HEK293 (cell line): ENCODE measurements at regions not wholly inside any gene's neighbourhood (a gene's known extent, or its start where the extent isn't known, plus 50 kb on each side); places are given as distances from the start of the nearest gene placed in this dataset.

Source experiments
- CTCF ChIA-PET: fragments of 350-600 bp; formaldehyde crosslinking; extraction: SDS; loops from one replicate; lab custom pipeline; 2021; ENCODE audit warnings: antibody characterized with exemption; lab: Yijun Ruan, JAX
- POLR2A ChIA-PET: fragments of 300-600 bp; formaldehyde crosslinking; extraction: SDS; loops from one replicate; lab custom pipeline; 2020; ENCODE audit warnings: antibody characterized with exemption, inconsistent platforms; lab: Yijun Ruan, JAX
- H3K27ac ChIP-seq: fragments of 200-500 bp; sonication (Bioruptor generic); 2 replicates; pipeline ENCODE4 v1.5.1; 2014; ENCODE audit warnings: low read depth, low read length, control low read depth, inconsistent platforms; ENCODE audit errors: extremely low read depth
- H3K36me3 ChIP-seq, 2 experiments: fragments of 200-500 bp in 1 of 2; sonication (Bioruptor generic) in 1 of 2; 1 replicate in 1 of 2; 2 replicates in 1 of 2; pipeline ENCODE4 v1.5.1; 2014 to 2017; ENCODE audit warnings: inconsistent platforms in 2 of 2, low read length in 2 of 2; ENCODE audit not compliant: control insufficient read depth in 2 of 2, insufficient read depth in 1 of 2
- H3K4me1 ChIP-seq: fragments of 200-500 bp; sonication (Bioruptor generic); 2 replicates; pipeline ENCODE4 v1.5.1; 2014; ENCODE audit warnings: mild to moderate bottlenecking, low read length, inconsistent platforms; ENCODE audit not compliant: control insufficient read depth, insufficient read depth
- H3K4me3 ChIP-seq: 2 replicates; pipeline ENCODE4 v1.5.1; 2011; ENCODE audit warnings: low read depth, mild to moderate bottlenecking, control low read depth, low read length, moderate library complexity
- H3K9me3 ChIP-seq: fragments of 200-500 bp; sonication (Bioruptor generic); 2 replicates; pipeline ENCODE4 v1.5.1; 2014; ENCODE audit warnings: low read depth, low read length, inconsistent platforms; ENCODE audit not compliant: control insufficient read depth, insufficient read depth
- ELK4 ChIP-seq: IDR thresholded peaks from 2 replicates; pipeline ENCODE4 v1.6.1; 2011; ENCODE audit warnings: mild to moderate bottlenecking, low read depth, low read length, borderline replicate concordance
- IKZF3 ChIP-seq: fragments of 450-650 bp; IDR thresholded peaks from 2 replicates; pipeline ENCODE4 v1.5.0; 2018; ENCODE audit warnings: missing biosample characterization, mild to moderate bottlenecking, missing genetic modification characterization, moderate library complexity
- INSM2 ChIP-seq: fragments of 450-650 bp; formaldehyde crosslinking; IDR thresholded peaks from 2 replicates; pipeline ENCODE4 v1.5.1; 2016; ENCODE audit warnings: missing biosample characterization, missing genetic modification characterization
- OSR2 ChIP-seq: fragments of 450-650 bp; formaldehyde crosslinking; IDR thresholded peaks from 2 replicates; pipeline ENCODE4 v1.5.1; 2016; ENCODE audit warnings: missing biosample characterization, missing genetic modification characterization
- PRDM10 ChIP-seq: fragments of 450-650 bp; formaldehyde crosslinking; IDR thresholded peaks from 2 replicates; pipeline ENCODE4 v1.5.1; 2016; ENCODE audit warnings: missing biosample characterization, missing genetic modification characterization
- SP3 ChIP-seq: fragments of 450-650 bp; formaldehyde crosslinking; IDR thresholded peaks from 2 replicates; pipeline ENCODE4 v1.5.1; 2016; ENCODE audit warnings: missing biosample characterization, missing genetic modification characterization
- SP7 ChIP-seq: fragments of 450-650 bp; formaldehyde crosslinking; IDR thresholded peaks from 2 replicates; pipeline ENCODE4 v1.5.1; 2016; ENCODE audit warnings: missing biosample characterization, missing genetic modification characterization
- ZBTB1 ChIP-seq: fragments of 450-650 bp; formaldehyde crosslinking; IDR thresholded peaks from 2 replicates; pipeline ENCODE4 v1.5.1; 2016; ENCODE audit warnings: missing biosample characterization, missing genetic modification characterization
- ZBTB17 ChIP-seq: fragments of 450-650 bp; formaldehyde crosslinking; IDR thresholded peaks from 2 replicates; pipeline ENCODE4 v1.5.1; 2016; ENCODE audit warnings: missing biosample characterization, missing genetic modification characterization
- ZBTB21 ChIP-seq: fragments of 450-650 bp; formaldehyde crosslinking; IDR thresholded peaks from 2 replicates; pipeline ENCODE4 v1.5.1; 2017; ENCODE audit warnings: missing biosample characterization, missing genetic modification characterization
- ZBTB6 ChIP-seq: fragments of 450-650 bp; formaldehyde crosslinking; IDR thresholded peaks from 2 replicates; pipeline ENCODE4 v1.5.1; 2017; ENCODE audit warnings: missing biosample characterization, missing genetic modification characterization
- ZBTB8A ChIP-seq: fragments of 450-650 bp; formaldehyde crosslinking; IDR thresholded peaks from 2 replicates; pipeline ENCODE4 v1.5.1; 2016; ENCODE audit warnings: missing biosample characterization, missing genetic modification characterization
- ZNF10 ChIP-seq: fragments of 450-650 bp; formaldehyde crosslinking; IDR thresholded peaks from 2 replicates; pipeline ENCODE4 v1.5.1; 2017; ENCODE audit warnings: missing biosample characterization, missing genetic modification characterization
- ZNF202 ChIP-seq: fragments of 450-650 bp; formaldehyde crosslinking; IDR thresholded peaks from 2 replicates; pipeline ENCODE4 v1.5.1; 2016; ENCODE audit warnings: missing biosample characterization, missing genetic modification characterization, borderline replicate concordance
- ZNF274 ChIP-seq, 2 experiments: fragments of 200-500 bp in 1 of 2; fragments of 450-650 bp in 1 of 2; sonication (Bioruptor generic) in 1 of 2; formaldehyde crosslinking in 1 of 2; IDR thresholded peaks; 2 replicates each; pipeline versions ENCODE4 v1.5.1 to v1.6.1; 2014 to 2016; ENCODE audit warnings: borderline replicate concordance in 1 of 2, inconsistent platforms in 1 of 2, low read length in 1 of 2, missing biosample characterization in 1 of 2, missing genetic modification characterization in 1 of 2
- ZNF449 ChIP-seq: fragments of 450-650 bp; formaldehyde crosslinking; IDR thresholded peaks from 2 replicates; pipeline ENCODE4 v1.5.1; 2017; ENCODE audit warnings: missing biosample characterization, mild to moderate bottlenecking, missing genetic modification characterization, moderate library complexity
- ZNF521 ChIP-seq: fragments of 450-650 bp; formaldehyde crosslinking; IDR thresholded peaks from 2 replicates; pipeline ENCODE4 v1.5.1; 2017; ENCODE audit warnings: missing biosample characterization, mild to moderate bottlenecking, missing genetic modification characterization
- ZNF530 ChIP-seq: fragments of 450-650 bp; formaldehyde crosslinking; IDR thresholded peaks from 2 replicates; pipeline ENCODE4 v1.5.1; 2016; ENCODE audit warnings: low read depth, missing biosample characterization, missing genetic modification characterization
- ZNF629 ChIP-seq: fragments of 450-650 bp; formaldehyde crosslinking; IDR thresholded peaks from 2 replicates; pipeline ENCODE4 v1.5.1; 2017; ENCODE audit warnings: missing biosample characterization, missing genetic modification characterization
- ZNF639 ChIP-seq: fragments of 450-650 bp; formaldehyde crosslinking; IDR thresholded peaks from 2 replicates; pipeline ENCODE4 v1.5.1; 2016; ENCODE audit warnings: missing biosample characterization, missing genetic modification characterization
- ZNF658 ChIP-seq: fragments of 450-650 bp; formaldehyde crosslinking; IDR thresholded peaks from 2 replicates; pipeline ENCODE4; 2016; ENCODE audit warnings: missing biosample characterization, missing genetic modification characterization
- ZNF660 ChIP-seq: fragments of 450-650 bp; IDR thresholded peaks from 2 replicates; pipeline ENCODE4 v1.5.1; 2018; ENCODE audit warnings: missing biosample characterization, mild to moderate bottlenecking, missing genetic modification characterization
- ZNF747 ChIP-seq: fragments of 450-650 bp; formaldehyde crosslinking; IDR thresholded peaks from 2 replicates; pipeline ENCODE4 v1.5.1; 2016; ENCODE audit warnings: missing biosample characterization, missing genetic modification characterization
- ZNF791 ChIP-seq: fragments of 450-650 bp; formaldehyde crosslinking; IDR thresholded peaks from 2 replicates; pipeline ENCODE4 v1.5.1; 2016; ENCODE audit warnings: missing biosample characterization, missing genetic modification characterization
- ZSCAN23 ChIP-seq: fragments of 450-650 bp; formaldehyde crosslinking; IDR thresholded peaks from 2 replicates; pipeline ENCODE4 v1.5.1; 2016; ENCODE audit warnings: missing biosample characterization, missing genetic modification characterization
- ZXDB ChIP-seq: fragments of 450-650 bp; formaldehyde crosslinking; IDR thresholded peaks from 2 replicates; pipeline ENCODE4 v1.5.1; 2016; ENCODE audit warnings: missing biosample characterization, missing genetic modification characterization

- no peak for TF ChIP-seq ZNF639 (tag by site-specific recombination)
- no peak for TF ChIP-seq ZNF274 (IDR thresholded peaks at IDR 0.05; ENCODE audit: low read length)
- no peak for TF ChIP-seq ZNF274 (tag by site-specific recombination; IDR thresholded peaks at IDR 0.05; ENCODE audit: borderline replicate concordance)
- TF ChIP-seq ZNF521 (tag by site-specific recombination) = no peak
Observed at GRCh38 chr1:108017698-108018097, 52.7 kb upstream of the VAV3 start (continued).

GRCh38 chr1:108016451-108016920 lies 51.5 kb upstream of the VAV3 start:
- H3K4me3 ChIP-seq = no peak overlapping the region
- no peaks in the 10 kb centered on the region for H3K36me3 ChIP-seq
- H3K9me3 ChIP-seq = no peaks in the 10 kb centered on the region
- ChIA-PET POLR2A (interaction anchor here (0.6 to 1.1 kb wide), 2 partner anchors 10 to 14 kb away, joined by 3 read pairs; no protein-coding TSS in a partner anchor), CTCF (interaction anchor here (0.7 to 0.8 kb wide), 2 partner anchors 31 to 174 kb away, joined by 3 to 4 read pairs; no protein-coding TSS in a partner anchor)
- no peak overlapping the region for H3K27ac ChIP-seq
- no peaks in the 10 kb centered on the region for H3K4me1 ChIP-seq
- peak; percentile 55; the same call in 1 of the 2 replicates for TF ChIP-seq ZNF629
- no peak for TF ChIP-seq ZNF791 (tag by site-specific recombination)
- peak; percentile 69; the same call in 1 of the 2 replicates for TF ChIP-seq ZBTB21 (tag by site-specific recombination)
- no peak for TF ChIP-seq ZBTB6 (tag by site-specific recombination)
- TF ChIP-seq ZNF530 (tag by site-specific recombination) = no peak
- 0 out of 2 replicates have a peak, but pooled peaks have one; percentile 15 for TF ChIP-seq IKZF3 (tag by site-specific recombination)
- peak; percentile 98 for TF ChIP-seq SP7 (tag by site-specific recombination)
- peak; percentile 62; the same call in 1 of the 2 replicates for TF ChIP-seq OSR2 (tag by site-specific recombination)
- no peak for TF ChIP-seq ZNF449 (tag by site-specific recombination)
- peak; percentile 46; the same call in 1 of the 2 replicates for TF ChIP-seq ZBTB17 (tag by site-specific recombination)
- 0 out of 2 replicates have a peak, but pooled peaks have one; percentile 40 for TF ChIP-seq INSM2 (tag by site-specific recombination)
- TF ChIP-seq ZNF658 (tag by site-specific recombination) = no peak
- TF ChIP-seq ZNF10 = peak; percentile 42; the same call in 1 of the 2 replicates
- TF ChIP-seq SP3 (tag by site-specific recombination) = peak; percentile 38; the same call in 1 of the 2 replicates
- TF ChIP-seq ZBTB1 (tag by site-specific recombination) = no peak
- peak; percentile 85 for TF ChIP-seq PRDM10 (tag by site-specific recombination)
- no peak for TF ChIP-seq ZSCAN23 (tag by site-specific recombination)
- TF ChIP-seq ZNF747 (tag by site-specific recombination) = no peak
- TF ChIP-seq ZNF660 = 0 out of 2 replicates have a peak, but pooled peaks have one; percentile 60
- peak; percentile 80 for TF ChIP-seq ZXDB (tag by site-specific recombination)
- no peak for TF ChIP-seq ELK4
- TF ChIP-seq ZNF202 (tag by site-specific recombination) = no peak
- no peak for TF ChIP-seq ZBTB8A (tag by site-specific recombination)
